DOHH2 (cell line): ENCODE measurements at regions not wholly inside any gene's neighbourhood (a gene's known extent, or its start where the extent isn't known, plus 50 kb on each side); places are given as distances from the start of the nearest gene placed in this dataset.

Experiments
- EZH2phosphoT487 ChIP-seq: fragments of 200-600 bp; sonication (generic); IDR thresholded peaks from 2 replicates; pipeline ENCODE4 v1.6.1; 2017; ENCODE audit warnings: borderline replicate concordance, mild to moderate bottlenecking, antibody characterized with exemption, low read length, moderate library complexity, mixed read lengths
- TF ChIP-seq, protein P1 (sequence below): fragments of 200-600 bp; sonication (generic); IDR thresholded peaks from one replicate; pipeline ENCODE4 v1.5.1; 2014; ENCODE audit warnings: antibody characterized with exemption, mild to moderate bottlenecking, low read depth, low read length; ENCODE audit not compliant: poor library complexity, severe bottlenecking

DNA sequence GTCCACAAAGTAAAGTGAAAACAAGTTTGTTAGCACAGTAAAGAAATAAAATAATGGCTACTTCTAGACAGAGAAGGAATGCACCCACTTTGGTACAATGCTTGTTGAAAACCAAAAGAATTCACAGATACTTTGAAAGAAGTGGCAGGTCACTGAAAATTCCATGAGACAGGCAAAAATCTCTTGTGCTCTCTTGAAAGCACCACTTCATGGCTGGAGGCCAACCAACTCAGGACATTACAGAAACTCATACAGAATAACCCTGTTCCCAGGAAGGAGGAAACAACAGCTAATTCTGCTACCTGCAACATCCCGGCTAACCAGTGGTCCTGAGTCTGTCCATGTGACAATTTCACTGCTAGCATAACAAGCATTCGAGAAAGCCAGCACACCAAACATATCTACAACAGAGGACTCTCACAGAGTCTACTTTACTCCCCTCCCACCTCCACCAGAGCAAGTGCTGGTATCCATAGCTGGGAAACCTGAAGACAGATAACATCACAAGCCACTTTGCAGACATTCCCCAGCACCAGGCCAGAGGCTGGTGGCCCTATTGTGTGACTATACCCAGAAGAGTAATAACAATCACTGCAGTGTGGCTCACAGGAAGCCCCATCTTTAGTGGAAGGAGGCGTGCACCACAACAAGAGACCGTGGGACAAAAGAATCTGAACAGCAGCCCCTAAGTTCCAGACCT, 255.3 kb upstream of the SLITRK3 start:
- no peak for TF ChIP-seq EZH2phosphoT487
- TF ChIP-seq, protein P1, sequence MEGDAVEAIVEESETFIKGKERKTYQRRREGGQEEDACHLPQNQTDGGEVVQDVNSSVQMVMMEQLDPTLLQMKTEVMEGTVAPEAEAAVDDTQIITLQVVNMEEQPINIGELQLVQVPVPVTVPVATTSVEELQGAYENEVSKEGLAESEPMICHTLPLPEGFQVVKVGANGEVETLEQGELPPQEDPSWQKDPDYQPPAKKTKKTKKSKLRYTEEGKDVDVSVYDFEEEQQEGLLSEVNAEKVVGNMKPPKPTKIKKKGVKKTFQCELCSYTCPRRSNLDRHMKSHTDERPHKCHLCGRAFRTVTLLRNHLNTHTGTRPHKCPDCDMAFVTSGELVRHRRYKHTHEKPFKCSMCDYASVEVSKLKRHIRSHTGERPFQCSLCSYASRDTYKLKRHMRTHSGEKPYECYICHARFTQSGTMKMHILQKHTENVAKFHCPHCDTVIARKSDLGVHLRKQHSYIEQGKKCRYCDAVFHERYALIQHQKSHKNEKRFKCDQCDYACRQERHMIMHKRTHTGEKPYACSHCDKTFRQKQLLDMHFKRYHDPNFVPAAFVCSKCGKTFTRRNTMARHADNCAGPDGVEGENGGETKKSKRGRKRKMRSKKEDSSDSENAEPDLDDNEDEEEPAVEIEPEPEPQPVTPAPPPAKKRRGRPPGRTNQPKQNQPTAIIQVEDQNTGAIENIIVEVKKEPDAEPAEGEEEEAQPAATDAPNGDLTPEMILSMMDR, result no peak
